Kidney (tissue), 13 donors: ENCODE measurements at regions not wholly inside any gene's neighbourhood (a gene's known extent, or its start where the extent isn't known, plus 50 kb on each side); places are given as distances from the start of the nearest gene placed in this dataset.

Experiments
- DNase-seq, 5 donors: peaks; one replicate each; pipeline ENCODE4 v3.0.0-alpha.2; 2013 to 2020
- FAIRE-seq: peaks from 2 replicates; lab custom pipeline; 2012; peaks lifted over from hg19 to GRCh38; lab: Jason Lieb, UNC
- H3K27ac ChIP-seq, 2 donors: one replicate each; pipeline ENCODE4 v1.7.0; 2013; ENCODE audit warnings: low read depth in 2 of 2, low read length in 2 of 2, inconsistent platforms in 1 of 2
- H3K27me3 ChIP-seq: one replicate; pipeline ENCODE4 v1.7.1; 2013; ENCODE audit warnings: low read length, inconsistent platforms; ENCODE audit not compliant: control insufficient read depth, insufficient read depth
- H3K36me3 ChIP-seq, 3 donors: one replicate each; pipeline versions ENCODE4 v1.7.0 to v1.7.1; 2013; ENCODE audit warnings: low read length in 3 of 3, control low read depth in 1 of 3, inconsistent platforms in 1 of 3; ENCODE audit not compliant: insufficient read depth in 3 of 3, control insufficient read depth in 2 of 3
- H3K4me1 ChIP-seq, 3 donors: one replicate each; pipeline versions ENCODE4 v1.7.0 to v1.7.1; 2013; ENCODE audit warnings: low read length in 3 of 3, inconsistent platforms in 1 of 3, low read depth in 1 of 3; ENCODE audit not compliant: control insufficient read depth in 2 of 3, insufficient read depth in 2 of 3
- H3K4me3 ChIP-seq, 3 donors: one replicate each; pipeline versions ENCODE4 v1.7.0 to v1.8.1; 2013; ENCODE audit warnings: low read length in 3 of 3, control low read depth in 1 of 3, inconsistent platforms in 1 of 3
- H3K9ac ChIP-seq, 3 donors: one replicate each; pipeline versions ENCODE4 v1.7.0 to v1.7.1; 2013; ENCODE audit warnings: low read length in 3 of 3, control low read depth in 1 of 3, inconsistent platforms in 1 of 3
- H3K9me3 ChIP-seq, 3 donors: one replicate each; pipeline versions ENCODE4 v1.7.0 to v1.7.1; 2013; ENCODE audit warnings: low read length in 3 of 3, control low read depth in 1 of 3, inconsistent platforms in 1 of 3; ENCODE audit not compliant: control insufficient read depth in 2 of 3, insufficient read depth in 1 of 3
- CTCF ChIP-seq: IDR thresholded peaks from 3 replicates; pipeline ENCODE4 v1.5.1; 2012; ENCODE audit warnings: mild to moderate bottlenecking, moderate library complexity, borderline replicate concordance; ENCODE audit not compliant: insufficient read depth; ENCODE audit errors: extremely low read depth
- intact Hi-C: fragments of 100-400 bp; cut with DNase I; formaldehyde crosslinking; loops from one replicate; pipeline ENCODE4 v1.11.1; 2022
- donor health status: control.
- donor health status: control.
- donor health status: control.
- donor health status: control.
- donor health status: control.
- donor health status: DM: yes; HTN: yes; CAD: no.
- donor health status: Normal renal cell carcinoma (clear cell type).

- no peak for FAIRE-seq
- Histone ChIP-seq H3K36me3 (no peaks in the 10 kb centered on the region), H3K4me3 (no peak overlapping the region), H3K4me1 (no peaks in the 10 kb centered on the region), H3K27me3 (no peaks in the 10 kb centered on the region), H3K9ac (no peak overlapping the region), H3K27ac (no peak overlapping the region), H3K9me3 (no peaks in the 10 kb centered on the region)
- intact Hi-C loops = no loop called here
- no peak for DNase-seq
- no peak for TF ChIP-seq CTCF
Measured at GRCh38 chr6:84583784-84584183, 180.6 kb downstream of the TBX18 start.

GRCh38 chr6:84582997-84583396 lies 181.4 kb downstream of the TBX18 start:
- no peak for FAIRE-seq
- intact Hi-C loops = no loop called here
- no peak overlapping the region for H3K4me3 ChIP-seq

GRCh38 chr6:84581494-84582259 lies 182.7 kb downstream of the TBX18 start:
- Histone ChIP-seq H3K4me1 (no peaks in the 10 kb centered on the region), H3K9me3 (no peaks in the 10 kb centered on the region), H3K36me3 (no peaks in the 10 kb centered on the region), H3K27me3 (no peaks in the 10 kb centered on the region), H3K27ac (no peak overlapping the region), H3K9ac (no peak overlapping the region), H3K4me3 (no peak overlapping the region)
- DNase-seq (no peak), FAIRE-seq (no peak)
- intact Hi-C loops = no loop called here
- no peak for TF ChIP-seq CTCF

More at GRCh38 chr6:84582997-84583396, 181.4 kb downstream of the TBX18 start:
- DNase-seq = no peak
- no peaks in the 10 kb centered on the region for H3K27me3 ChIP-seq
- no peak overlapping the region for H3K9ac ChIP-seq
- H3K27ac ChIP-seq = no peak overlapping the region
- H3K9me3 ChIP-seq = no peaks in the 10 kb centered on the region
- no peaks in the 10 kb centered on the region for H3K4me1 ChIP-seq
- no peaks in the 10 kb centered on the region for H3K36me3 ChIP-seq
- no peak for TF ChIP-seq CTCF
